ENCODE measurements at regions not wholly inside any gene's neighbourhood (a gene's known extent, or its start where the extent isn't known, plus 50 kb on each side); places are given as distances from the start of the nearest gene placed in this dataset.

DNA sequence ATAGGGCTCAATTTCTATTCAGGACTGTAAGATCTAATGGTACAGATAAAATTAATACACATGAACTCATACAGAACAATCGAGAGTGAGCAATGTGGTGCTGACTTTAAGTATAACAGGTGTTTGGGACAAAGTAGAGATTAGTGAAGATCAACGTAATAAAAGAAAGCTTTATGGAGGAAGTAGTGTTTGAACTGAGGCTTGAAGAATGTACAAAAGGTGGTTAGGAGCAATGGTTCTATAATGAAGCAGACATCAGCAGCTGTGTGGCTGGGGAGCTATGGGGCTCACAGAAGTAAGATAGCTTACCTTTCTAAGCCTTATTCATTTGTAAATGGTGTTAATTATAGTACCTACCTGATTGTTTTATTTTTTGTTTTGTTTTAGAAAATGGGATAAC, 275.4 kb upstream of the RGMB start:
- Histone ChIP-seq H3K36me3 (ENCODE audit: control insufficient read depth in 4 of 4, insufficient read depth in 3 of 4, low read depth in 1 of 4, low read length in 3 of 4) (no peaks in the 10 kb centered on the region), H3K9me3 (ENCODE audit: control insufficient read depth in 4 of 4, low read length in 3 of 4) (no peaks in the 10 kb centered on the region), H3K4me3 (ENCODE audit: low read depth in 1 of 3, low read length in 3 of 3) (no peak overlapping the region), H3K4me1 (ENCODE audit: control insufficient read depth in 4 of 4, insufficient read depth in 4 of 4, low read length in 3 of 4) (no peaks in the 10 kb centered on the region), H3K27ac (ENCODE audit: low read depth in 1 of 2, low read length in 2 of 2) (no peak overlapping the region), H3K9ac (ENCODE audit: low read depth in 1 of 2, low read length in 2 of 2) (no peak overlapping the region), H3K27me3 (ENCODE audit: control insufficient read depth in 4 of 4, insufficient read depth in 4 of 4, low read length in 3 of 4) (no peaks in the 10 kb centered on the region)
- no peak for DNase-seq (ENCODE audit: low spot score)
- TF ChIP-seq MAX (IDR thresholded peaks at IDR 0.05): no peak
- TF ChIP-seq, protein P1, sequence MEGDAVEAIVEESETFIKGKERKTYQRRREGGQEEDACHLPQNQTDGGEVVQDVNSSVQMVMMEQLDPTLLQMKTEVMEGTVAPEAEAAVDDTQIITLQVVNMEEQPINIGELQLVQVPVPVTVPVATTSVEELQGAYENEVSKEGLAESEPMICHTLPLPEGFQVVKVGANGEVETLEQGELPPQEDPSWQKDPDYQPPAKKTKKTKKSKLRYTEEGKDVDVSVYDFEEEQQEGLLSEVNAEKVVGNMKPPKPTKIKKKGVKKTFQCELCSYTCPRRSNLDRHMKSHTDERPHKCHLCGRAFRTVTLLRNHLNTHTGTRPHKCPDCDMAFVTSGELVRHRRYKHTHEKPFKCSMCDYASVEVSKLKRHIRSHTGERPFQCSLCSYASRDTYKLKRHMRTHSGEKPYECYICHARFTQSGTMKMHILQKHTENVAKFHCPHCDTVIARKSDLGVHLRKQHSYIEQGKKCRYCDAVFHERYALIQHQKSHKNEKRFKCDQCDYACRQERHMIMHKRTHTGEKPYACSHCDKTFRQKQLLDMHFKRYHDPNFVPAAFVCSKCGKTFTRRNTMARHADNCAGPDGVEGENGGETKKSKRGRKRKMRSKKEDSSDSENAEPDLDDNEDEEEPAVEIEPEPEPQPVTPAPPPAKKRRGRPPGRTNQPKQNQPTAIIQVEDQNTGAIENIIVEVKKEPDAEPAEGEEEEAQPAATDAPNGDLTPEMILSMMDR (IDR thresholded peaks at IDR 0.05; ENCODE audit: low read depth, low read length, missing input control): no peak
- WGBS: 71% methylated on average over 2 of the region's 2 CpGs

DNA sequence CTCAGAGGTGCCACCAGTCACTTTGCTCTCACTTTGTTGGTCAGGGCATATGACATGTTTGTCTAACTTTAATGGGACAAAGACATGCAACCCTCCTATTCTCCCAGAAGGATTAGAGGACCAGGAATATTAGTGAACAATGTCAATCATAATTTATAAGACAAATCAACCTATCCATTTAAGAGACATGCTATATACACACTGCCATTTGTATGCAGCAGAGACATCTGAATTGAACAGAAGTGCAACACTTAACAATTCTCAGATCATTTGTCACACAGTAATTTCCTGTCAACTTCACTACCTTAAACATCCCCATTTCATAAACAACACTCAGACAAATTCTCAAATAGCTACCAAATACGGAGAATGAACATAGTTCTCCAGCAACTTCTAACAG, 273.6 kb upstream of the RGMB start:
- 73% methylated on average over 1 of the region's 1 CpG for whole genome bisulfite sequencing
- TF ChIP-seq SP1 (IDR thresholded peaks at IDR 0.05) (no peak), YY1 (IDR thresholded peaks at IDR 0.05) (no peak), FOXA1 (IDR thresholded peaks at IDR 0.05) (no peak), GABPA (IDR thresholded peaks at IDR 0.05 in 1 of 2, conservative IDR thresholded peaks at IDR 0.05 in 1 of 2) (no peak), HNF4A (conservative IDR thresholded peaks at IDR 0.05) (no peak), NR2F2 (IDR thresholded peaks at IDR 0.05) (no peak), TAF1 (conservative IDR thresholded peaks at IDR 0.05) (no peak), REST (IDR thresholded peaks at IDR 0.05) (no peak), MAX (IDR thresholded peaks at IDR 0.05) (no peak), EGR1 (IDR thresholded peaks at IDR 0.05; ENCODE audit: low read depth in 2 of 2) (no peak), RAD21 (IDR thresholded peaks at IDR 0.05) (no peak), FOXA2 (IDR thresholded peaks at IDR 0.05) (no peak), ATF3 (IDR thresholded peaks at IDR 0.05) (no peak), HNF4G (IDR thresholded peaks at IDR 0.05) (no peak), RXRA (IDR thresholded peaks at IDR 0.05) (no peak), JUND (IDR thresholded peaks at IDR 0.05) (no peak)
- TF ChIP-seq, protein P1 (IDR thresholded peaks at IDR 0.05; ENCODE audit: low read depth, low read length, missing input control): no peak
- TF ChIP-seq, protein P2, sequence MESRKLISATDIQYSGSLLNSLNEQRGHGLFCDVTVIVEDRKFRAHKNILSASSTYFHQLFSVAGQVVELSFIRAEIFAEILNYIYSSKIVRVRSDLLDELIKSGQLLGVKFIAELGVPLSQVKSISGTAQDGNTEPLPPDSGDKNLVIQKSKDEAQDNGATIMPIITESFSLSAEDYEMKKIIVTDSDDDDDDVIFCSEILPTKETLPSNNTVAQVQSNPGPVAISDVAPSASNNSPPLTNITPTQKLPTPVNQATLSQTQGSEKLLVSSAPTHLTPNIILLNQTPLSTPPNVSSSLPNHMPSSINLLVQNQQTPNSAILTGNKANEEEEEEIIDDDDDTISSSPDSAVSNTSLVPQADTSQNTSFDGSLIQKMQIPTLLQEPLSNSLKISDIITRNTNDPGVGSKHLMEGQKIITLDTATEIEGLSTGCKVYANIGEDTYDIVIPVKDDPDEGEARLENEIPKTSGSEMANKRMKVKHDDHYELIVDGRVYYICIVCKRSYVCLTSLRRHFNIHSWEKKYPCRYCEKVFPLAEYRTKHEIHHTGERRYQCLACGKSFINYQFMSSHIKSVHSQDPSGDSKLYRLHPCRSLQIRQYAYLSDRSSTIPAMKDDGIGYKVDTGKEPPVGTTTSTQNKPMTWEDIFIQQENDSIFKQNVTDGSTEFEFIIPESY (IDR thresholded peaks at IDR 0.05): no peak
- Histone ChIP-seq H3K4me1 (ENCODE audit: control insufficient read depth in 4 of 4, insufficient read depth in 4 of 4, low read length in 3 of 4) (no peaks in the 10 kb centered on the region), H3K27me3 (ENCODE audit: control insufficient read depth in 4 of 4, insufficient read depth in 4 of 4, low read length in 3 of 4) (no peaks in the 10 kb centered on the region), H3K9ac (ENCODE audit: low read depth in 1 of 2, low read length in 2 of 2) (no peak overlapping the region), H3K9me3 (ENCODE audit: control insufficient read depth in 4 of 4, low read length in 3 of 4) (no peaks in the 10 kb centered on the region), H3K36me3 (ENCODE audit: control insufficient read depth in 4 of 4, insufficient read depth in 3 of 4, low read depth in 1 of 4, low read length in 3 of 4) (no peaks in the 10 kb centered on the region), H3K27ac (ENCODE audit: low read depth in 1 of 2, low read length in 2 of 2) (no peak overlapping the region), H3K4me3 (ENCODE audit: low read depth in 1 of 3, low read length in 3 of 3) (no peak overlapping the region)
- no peak for DNase-seq (ENCODE audit: low spot score)

Measured in liver (tissue), 8 donors.